ENCODE measurements at regions not wholly inside any gene's neighbourhood (a gene's known extent, or its start where the extent isn't known, plus 50 kb on each side); places are given as distances from the start of the nearest gene placed in this dataset.

DNA sequence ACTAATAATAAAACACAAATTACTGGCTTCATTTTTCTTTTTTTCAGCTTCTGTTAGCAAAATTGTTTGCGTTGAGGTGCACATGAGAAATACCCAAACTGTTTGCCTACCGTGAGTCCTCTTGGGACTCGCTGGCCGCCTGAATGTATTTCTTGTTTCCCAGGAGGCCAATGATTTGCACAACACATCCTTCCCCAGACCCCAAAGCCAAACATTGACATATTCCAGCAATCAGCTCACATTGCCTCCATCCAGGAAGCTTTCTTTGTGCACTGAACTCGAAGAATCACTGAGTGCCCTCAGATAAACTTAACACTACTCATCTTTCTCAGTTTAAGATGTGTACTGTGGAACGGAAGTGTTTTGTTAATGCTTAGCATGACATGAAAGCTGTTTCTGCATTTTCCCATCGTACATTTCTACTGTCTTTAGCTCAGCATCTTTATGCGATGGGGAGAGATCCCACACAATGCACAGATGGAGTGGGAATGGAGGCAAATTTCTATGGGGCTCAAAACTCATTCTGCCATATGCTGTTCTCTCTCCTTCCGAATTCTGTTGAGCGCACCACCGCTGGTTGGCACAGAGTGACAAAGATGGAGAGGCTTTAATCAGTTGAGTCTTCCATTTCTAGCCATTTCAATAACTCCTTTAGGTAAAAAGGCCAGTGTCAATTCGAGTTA lies 399.5 kb downstream of the RFC3 start:
- Histone ChIP-seq H2AFZ (ENCODE audit: low read depth, low read length) (no peak overlapping the region), H3K4me2 (ENCODE audit: low read length) (no peak overlapping the region), H3K27ac (ENCODE audit: low read length) (no peak overlapping the region)

DNA sequence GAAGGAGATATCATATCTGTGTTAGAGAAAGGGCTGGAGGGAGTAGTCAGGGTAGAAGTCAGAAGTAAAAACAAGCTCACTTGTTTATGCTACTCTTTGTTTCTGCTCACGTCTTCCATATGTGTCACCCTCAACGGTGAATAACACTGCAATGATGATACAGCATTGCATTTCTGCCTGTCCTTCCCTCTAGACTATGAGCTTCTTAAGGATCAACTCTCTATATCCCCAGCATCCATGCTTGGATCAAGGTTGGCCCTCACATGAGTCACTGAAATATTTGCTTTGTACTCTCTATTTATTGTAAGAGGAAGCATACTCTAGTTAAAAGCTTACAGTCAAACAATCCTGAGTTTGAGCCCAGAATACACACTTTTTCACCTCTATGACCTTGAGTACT lies 406.0 kb downstream of the RFC3 start:
- no peak for TF ChIP-seq EZH2phosphoT487 (IDR thresholded peaks at IDR 0.05; ENCODE audit: low read depth)
- TF ChIP-seq, protein P1, sequence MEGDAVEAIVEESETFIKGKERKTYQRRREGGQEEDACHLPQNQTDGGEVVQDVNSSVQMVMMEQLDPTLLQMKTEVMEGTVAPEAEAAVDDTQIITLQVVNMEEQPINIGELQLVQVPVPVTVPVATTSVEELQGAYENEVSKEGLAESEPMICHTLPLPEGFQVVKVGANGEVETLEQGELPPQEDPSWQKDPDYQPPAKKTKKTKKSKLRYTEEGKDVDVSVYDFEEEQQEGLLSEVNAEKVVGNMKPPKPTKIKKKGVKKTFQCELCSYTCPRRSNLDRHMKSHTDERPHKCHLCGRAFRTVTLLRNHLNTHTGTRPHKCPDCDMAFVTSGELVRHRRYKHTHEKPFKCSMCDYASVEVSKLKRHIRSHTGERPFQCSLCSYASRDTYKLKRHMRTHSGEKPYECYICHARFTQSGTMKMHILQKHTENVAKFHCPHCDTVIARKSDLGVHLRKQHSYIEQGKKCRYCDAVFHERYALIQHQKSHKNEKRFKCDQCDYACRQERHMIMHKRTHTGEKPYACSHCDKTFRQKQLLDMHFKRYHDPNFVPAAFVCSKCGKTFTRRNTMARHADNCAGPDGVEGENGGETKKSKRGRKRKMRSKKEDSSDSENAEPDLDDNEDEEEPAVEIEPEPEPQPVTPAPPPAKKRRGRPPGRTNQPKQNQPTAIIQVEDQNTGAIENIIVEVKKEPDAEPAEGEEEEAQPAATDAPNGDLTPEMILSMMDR (IDR thresholded peaks at IDR 0.05; ENCODE audit: low read depth, low read length): no peak
- no peak overlapping the region for H3K9ac ChIP-seq (ENCODE audit: low read length)
- H3K4me2 ChIP-seq (ENCODE audit: low read length): no peak overlapping the region
- no peaks in the 10 kb centered on the region for H3K9me3 ChIP-seq (ENCODE audit: insufficient read depth, low read length)
- H3K27ac ChIP-seq (ENCODE audit: low read length): no peak overlapping the region
- no peaks in the 10 kb centered on the region for H3K4me1 ChIP-seq (ENCODE audit: low read length)
- H3K27me3 ChIP-seq (ENCODE audit: low read depth, low read length): no peaks in the 10 kb centered on the region
- H2AFZ ChIP-seq (ENCODE audit: low read depth, low read length): no peak overlapping the region
- no peaks in the 10 kb centered on the region for H3K79me2 ChIP-seq (ENCODE audit: low read length)
- no peaks in the 10 kb centered on the region for H4K20me1 ChIP-seq (ENCODE audit: insufficient read depth, low read length)
- H3K4me3 ChIP-seq (ENCODE audit: low read length): no peak overlapping the region
- no peaks in the 10 kb centered on the region for H3K36me3 ChIP-seq (replicated peaks; ENCODE audit: low read depth, low read length)

More for the DNA sequence above, 399.5 kb downstream of the RFC3 start:
- H3K27me3 ChIP-seq (ENCODE audit: low read depth, low read length): no peaks in the 10 kb centered on the region
- H3K79me2 ChIP-seq (ENCODE audit: low read length): no peaks in the 10 kb centered on the region
- H3K9me3 ChIP-seq (ENCODE audit: insufficient read depth, low read length): no peaks in the 10 kb centered on the region
- no peak overlapping the region for H3K4me3 ChIP-seq (ENCODE audit: low read length)
- H4K20me1 ChIP-seq (ENCODE audit: insufficient read depth, low read length): no peaks in the 10 kb centered on the region
- no peak overlapping the region for H3K9ac ChIP-seq (ENCODE audit: low read length)
- H3K36me3 ChIP-seq (replicated peaks; ENCODE audit: low read depth, low read length): no peaks in the 10 kb centered on the region
- TF ChIP-seq EZH2phosphoT487 (IDR thresholded peaks at IDR 0.05; ENCODE audit: low read depth): no peak
- TF ChIP-seq, protein P1 (IDR thresholded peaks at IDR 0.05; ENCODE audit: low read depth, low read length): no peak
- H3K4me1 ChIP-seq (ENCODE audit: low read length): no peaks in the 10 kb centered on the region

GRCh38 chr13:34224877-34225276 lies 406.9 kb downstream of the RFC3 start:
- Histone ChIP-seq H3K4me3 (ENCODE audit: low read length) (no peak overlapping the region), H3K9me3 (ENCODE audit: insufficient read depth, low read length) (no peaks in the 10 kb centered on the region), H3K27ac (ENCODE audit: low read length) (no peak overlapping the region), H3K79me2 (ENCODE audit: low read length) (no peaks in the 10 kb centered on the region), H3K36me3 (replicated peaks; ENCODE audit: low read depth, low read length) (no peaks in the 10 kb centered on the region), H3K9ac (ENCODE audit: low read length) (no peak overlapping the region), H3K27me3 (ENCODE audit: low read depth, low read length) (no peaks in the 10 kb centered on the region), H2AFZ (ENCODE audit: low read depth, low read length) (no peak overlapping the region), H3K4me1 (ENCODE audit: low read length) (no peaks in the 10 kb centered on the region), H4K20me1 (ENCODE audit: insufficient read depth, low read length) (no peaks in the 10 kb centered on the region), H3K4me2 (ENCODE audit: low read length) (no peak overlapping the region)
- no peak for TF ChIP-seq EZH2phosphoT487 (IDR thresholded peaks at IDR 0.05; ENCODE audit: low read depth)
- TF ChIP-seq, protein P1 (IDR thresholded peaks at IDR 0.05; ENCODE audit: low read depth, low read length): no peak

DNA sequence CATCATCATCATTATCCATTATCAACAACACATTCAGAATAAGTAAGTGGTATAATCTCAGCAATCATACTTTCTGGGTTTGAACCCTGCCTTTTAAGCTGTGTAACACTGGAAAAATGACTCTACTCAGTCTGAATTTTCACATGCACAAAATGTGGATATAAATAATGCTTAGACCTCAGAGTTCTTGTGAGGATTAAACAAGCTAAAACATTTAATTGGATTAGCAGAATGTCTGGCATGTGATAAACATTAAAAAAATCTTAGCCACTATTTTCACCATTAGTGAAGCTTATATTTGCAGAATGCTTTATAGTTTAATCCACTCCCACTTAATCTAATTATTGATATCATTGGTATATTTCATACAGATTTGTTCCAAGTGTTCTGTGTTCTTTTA lies 412.3 kb downstream of the RFC3 start:
- H3K9me3 ChIP-seq (ENCODE audit: insufficient read depth, low read length): no peaks in the 10 kb centered on the region
- no peaks in the 10 kb centered on the region for H3K79me2 ChIP-seq (ENCODE audit: low read length)
- H3K27me3 ChIP-seq (ENCODE audit: low read depth, low read length): no peaks in the 10 kb centered on the region
- no peaks in the 10 kb centered on the region for H3K4me1 ChIP-seq (ENCODE audit: low read length)
- no peak overlapping the region for H3K4me2 ChIP-seq (ENCODE audit: low read length)
- H3K27ac ChIP-seq (ENCODE audit: low read length): no peak overlapping the region
- TF ChIP-seq, protein P1 (IDR thresholded peaks at IDR 0.05; ENCODE audit: low read depth, low read length): no peak
- TF ChIP-seq EZH2phosphoT487 (IDR thresholded peaks at IDR 0.05; ENCODE audit: low read depth): no peak
- no peak overlapping the region for H3K4me3 ChIP-seq (ENCODE audit: low read length)
- no peaks in the 10 kb centered on the region for H3K36me3 ChIP-seq (replicated peaks; ENCODE audit: low read depth, low read length)
- no peak overlapping the region for H3K9ac ChIP-seq (ENCODE audit: low read length)
- H4K20me1 ChIP-seq (ENCODE audit: insufficient read depth, low read length): no peaks in the 10 kb centered on the region
- no peak overlapping the region for H2AFZ ChIP-seq (ENCODE audit: low read depth, low read length)

Data from OCI-LY3 (cell line).